Caki2 (cell line): ENCODE measurements at regions not wholly inside any gene's neighbourhood (a gene's known extent, or its start where the extent isn't known, plus 50 kb on each side); places are given as distances from the start of the nearest gene placed in this dataset.
"Not testable (repeated sequence)": the region's sequence is repeated elsewhere in the genome, so short reads cannot be mapped to it uniquely, and the experiment has no call there.

Source experiments
- DNase-seq: peaks from one replicate; pipeline ENCODE4 v3.0.0-alpha.2; 2015; ENCODE audit warnings: low read depth
- in situ Hi-C: cut with HindIII; loops from 2 replicates; pipeline ENCODE4 v1.10.0; 2016; ENCODE audit warnings: low sequenced_read_pairs, low pct_unique_long_range_greater_than_20kb, mixed read lengths

- in situ Hi-C loops, result not testable (repeated sequence)
- peak; percentile 6 for DNase-seq
These were observed 103.0 kb downstream of the NBPF11 start for GRCh38 chr1:148049115-148049496.

DNA sequence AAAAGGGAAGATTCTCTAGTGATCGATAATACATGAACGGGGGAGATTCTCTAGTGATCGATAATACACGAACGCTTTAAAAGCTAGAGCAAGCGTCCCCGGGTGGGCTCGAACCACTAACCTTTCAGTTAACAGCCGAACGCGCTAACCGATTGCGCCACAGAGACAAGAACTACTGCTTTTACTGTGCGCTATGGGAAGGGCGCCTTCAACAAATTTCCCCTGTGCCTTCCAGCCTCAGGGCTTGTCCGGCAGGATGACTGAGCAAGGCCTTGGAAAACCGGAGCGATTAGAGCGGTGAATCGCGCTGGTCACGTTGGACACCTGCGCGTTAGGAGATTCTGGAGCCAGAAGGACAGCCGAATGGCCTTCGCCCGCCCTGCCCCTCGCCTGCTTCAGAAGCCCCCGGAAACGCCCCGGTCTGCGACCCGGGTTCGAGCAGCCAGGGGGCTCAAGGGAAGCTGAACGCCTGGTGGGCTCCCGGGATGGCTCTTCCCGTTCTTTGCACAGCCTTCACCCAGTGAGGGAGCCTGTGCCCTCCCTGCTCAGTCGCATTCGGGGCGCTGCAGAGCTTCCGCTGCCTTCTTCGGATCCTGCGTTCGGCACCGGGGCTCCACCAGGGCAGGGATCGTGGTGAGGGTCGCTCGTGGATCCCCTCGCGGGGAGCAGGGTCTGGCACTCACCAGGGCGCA, 103.5 kb downstream of the NBPF11 start:
- in situ Hi-C loops, result not testable (repeated sequence)
- peak; percentile 55 for DNase-seq

DNA sequence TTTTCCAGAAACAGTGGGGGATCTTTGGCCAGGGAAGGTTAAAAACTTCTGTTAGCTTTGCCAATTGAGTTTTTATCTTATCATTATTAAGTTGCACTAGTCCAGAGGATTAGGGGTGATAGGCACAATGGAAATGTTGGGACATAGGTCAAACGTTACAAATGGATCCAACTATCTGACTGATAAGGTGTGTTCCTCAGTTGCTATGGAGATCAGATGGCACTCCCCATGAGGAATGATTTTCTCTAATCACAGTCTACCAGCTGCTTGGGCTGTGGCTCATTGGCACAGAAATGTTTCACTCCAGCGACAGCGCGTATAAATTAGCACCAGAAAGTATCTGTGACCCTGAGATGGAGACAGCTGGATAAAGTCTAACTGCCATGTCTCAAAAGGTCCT, 106.2 kb downstream of the NBPF11 start:
- in situ Hi-C loops, DNase-seq: not testable (repeated sequence)

- in situ Hi-C loops, DNase-seq: not testable (repeated sequence)
These were observed 107.6 kb downstream of the NBPF11 start for GRCh38 chr1:148044495-148044894.
